Gastrocnemius medialis (tissue), 4 donors: ENCODE measurements at regions not wholly inside any gene's neighbourhood (a gene's known extent, or its start where the extent isn't known, plus 50 kb on each side); places are given as distances from the start of the nearest gene placed in this dataset.

Source experiments
- POLR2A ChIP-seq, 2 donors: fragments of 450-650 bp; IDR thresholded peaks; one replicate each; pipeline ENCODE4 v1.6.1; 2017; ENCODE audit warnings: antibody characterized with exemption in 2 of 2, mild to moderate bottlenecking in 2 of 2, moderate library complexity in 2 of 2
- TF ChIP-seq, protein P1 (sequence below), 5 experiments: fragments of 450-650 bp in 3 of 5; fragments of 200-600 bp in 2 of 5; sonication (generic) in 2 of 5; IDR thresholded peaks in 4 of 5; conservative IDR thresholded peaks in 1 of 5; 1 replicate in 4 of 5; 2 replicates in 1 of 5; pipeline ENCODE4 v1.5.1; 2016 to 2019; ENCODE audit warnings: antibody characterized with exemption in 5 of 5, mild to moderate bottlenecking in 3 of 5, moderate library complexity in 3 of 5

DNA sequence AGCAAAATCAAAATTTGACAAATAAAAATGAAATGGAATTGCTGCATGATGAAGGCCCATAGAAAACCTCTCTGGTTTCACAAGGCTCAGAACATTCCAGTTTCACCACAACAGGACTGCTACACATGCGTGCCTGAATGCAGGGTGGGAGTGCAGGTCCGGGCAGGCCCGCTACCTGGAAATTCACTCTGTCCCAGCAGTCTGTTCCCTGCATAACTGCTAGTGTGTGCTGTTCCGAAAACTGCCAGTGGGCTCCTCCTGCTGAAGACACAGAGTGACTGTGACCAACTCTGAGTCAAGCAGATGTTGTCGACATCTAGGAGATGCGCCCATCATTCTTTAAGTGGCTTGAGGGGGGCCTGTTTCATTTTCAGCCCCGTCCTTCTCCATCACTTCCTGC lies 284.8 kb upstream of the MAF start:
- TF ChIP-seq, protein P1, sequence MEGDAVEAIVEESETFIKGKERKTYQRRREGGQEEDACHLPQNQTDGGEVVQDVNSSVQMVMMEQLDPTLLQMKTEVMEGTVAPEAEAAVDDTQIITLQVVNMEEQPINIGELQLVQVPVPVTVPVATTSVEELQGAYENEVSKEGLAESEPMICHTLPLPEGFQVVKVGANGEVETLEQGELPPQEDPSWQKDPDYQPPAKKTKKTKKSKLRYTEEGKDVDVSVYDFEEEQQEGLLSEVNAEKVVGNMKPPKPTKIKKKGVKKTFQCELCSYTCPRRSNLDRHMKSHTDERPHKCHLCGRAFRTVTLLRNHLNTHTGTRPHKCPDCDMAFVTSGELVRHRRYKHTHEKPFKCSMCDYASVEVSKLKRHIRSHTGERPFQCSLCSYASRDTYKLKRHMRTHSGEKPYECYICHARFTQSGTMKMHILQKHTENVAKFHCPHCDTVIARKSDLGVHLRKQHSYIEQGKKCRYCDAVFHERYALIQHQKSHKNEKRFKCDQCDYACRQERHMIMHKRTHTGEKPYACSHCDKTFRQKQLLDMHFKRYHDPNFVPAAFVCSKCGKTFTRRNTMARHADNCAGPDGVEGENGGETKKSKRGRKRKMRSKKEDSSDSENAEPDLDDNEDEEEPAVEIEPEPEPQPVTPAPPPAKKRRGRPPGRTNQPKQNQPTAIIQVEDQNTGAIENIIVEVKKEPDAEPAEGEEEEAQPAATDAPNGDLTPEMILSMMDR (IDR thresholded peaks at IDR 0.05 in 4 of 5, conservative IDR thresholded peaks at IDR 0.05 in 1 of 5), result no peak
- TF ChIP-seq POLR2A (IDR thresholded peaks at IDR 0.05), result no peak
